Neural progenitor cell (in vitro differentiated cells): ENCODE measurements at regions not wholly inside any gene's neighbourhood (a gene's known extent, or its start where the extent isn't known, plus 50 kb on each side); places are given as distances from the start of the nearest gene placed in this dataset.
"Not testable (repeated sequence)": the region's sequence is repeated elsewhere in the genome, so short reads cannot be mapped to it uniquely, and the experiment has no call there.

Experiments used
- DNase-seq: peaks from one replicate; pipeline ENCODE4 v3.0.0-alpha.2; 2016; ENCODE audit warnings: low spot score
- H2AFZ ChIP-seq: fragments of 200-600 bp; sonication (generic); replicated peaks from 2 replicates; pipeline ENCODE4 v1.6.1; 2016; ENCODE audit warnings: antibody characterized with exemption
- H3F3A ChIP-seq: fragments of 200-600 bp; sonication (generic); 2 replicates; pipeline ENCODE4 v1.6.1; 2016; ENCODE audit warnings: antibody characterized with exemption, low read depth
- H3K27ac ChIP-seq: fragments of 200-600 bp; sonication (generic); 2 replicates; pipeline ENCODE4 v1.5.1; 2016; ENCODE audit warnings: mild to moderate bottlenecking
- H3K27me3 ChIP-seq: fragments of 200-600 bp; sonication (generic); 2 replicates; pipeline ENCODE4 v1.6.1; 2016; ENCODE audit warnings: mild to moderate bottlenecking, moderate library complexity
- H3K36me3 ChIP-seq: fragments of 200-600 bp; sonication (generic); 2 replicates; pipeline ENCODE4 v1.5.1; 2016
- H3K4me1 ChIP-seq: fragments of 200-600 bp; sonication (generic); 2 replicates; pipeline ENCODE4 v1.6.1; 2016; ENCODE audit warnings: mixed run types
- H3K4me2 ChIP-seq: fragments of 200-600 bp; sonication (generic); 2 replicates; pipeline ENCODE4 v1.6.1; 2016
- H3K4me3 ChIP-seq: fragments of 200-600 bp; sonication (generic); 2 replicates; pipeline ENCODE4 v1.5.1; 2016
- H3K79me2 ChIP-seq: fragments of 200-600 bp; sonication (generic); 2 replicates; pipeline ENCODE4 v1.6.1; 2016; ENCODE audit warnings: low read depth
- H3K9ac ChIP-seq: fragments of 200-600 bp; sonication (generic); 2 replicates; pipeline ENCODE4 v1.6.1; 2016
- H3K9me3 ChIP-seq: fragments of 200-600 bp; sonication (generic); 2 replicates; pipeline ENCODE4 v1.5.1; 2016; ENCODE audit warnings: low read depth
- H4K20me1 ChIP-seq: fragments of 200-600 bp; sonication (generic); 2 replicates; pipeline ENCODE4 v1.6.1; 2016; ENCODE audit warnings: low read depth
- H3K27ac Mint-ChIP-seq: 3 replicates; pipeline ENCODE4 v1.8.0; 2021; ENCODE audit warnings: mixed read lengths
- H3K27me3 Mint-ChIP-seq: 2 replicates; pipeline ENCODE4 v1.8.0; 2022; ENCODE audit warnings: low read depth, mild to moderate bottlenecking, inconsistent platforms, moderate library complexity, mixed read lengths; ENCODE audit not compliant: insufficient read depth
- H3K36me3 Mint-ChIP-seq: 3 replicates; pipeline ENCODE4 v1.8.0; 2021; ENCODE audit warnings: mixed read lengths
- H3K4me1 Mint-ChIP-seq: 3 replicates; pipeline ENCODE4 v1.8.0; 2021; ENCODE audit warnings: mixed read lengths
- H3K4me3 Mint-ChIP-seq: 3 replicates; pipeline ENCODE4 v1.8.0; 2021; ENCODE audit warnings: mild to moderate bottlenecking, moderate library complexity, mixed read lengths
- H3K9me3 Mint-ChIP-seq: 3 replicates; pipeline ENCODE4 v1.8.0; 2020; ENCODE audit warnings: mixed read lengths
- EZH2 ChIP-seq: fragments of 200-600 bp; sonication (generic); IDR thresholded peaks from 2 replicates; pipeline ENCODE4 v1.6.1; 2017; ENCODE audit warnings: antibody characterized with exemption, mild to moderate bottlenecking, moderate library complexity
- EZH2phosphoT487 ChIP-seq: fragments of 200-600 bp; sonication (generic); IDR thresholded peaks from 2 replicates; pipeline ENCODE4 v1.6.1; 2017; ENCODE audit warnings: antibody characterized with exemption
- TF ChIP-seq, protein P1 (sequence below): fragments of 200-600 bp; sonication (generic); IDR thresholded peaks from 2 replicates; pipeline ENCODE4 v1.5.1; 2017; ENCODE audit warnings: antibody characterized with exemption, mild to moderate bottlenecking

DNA sequence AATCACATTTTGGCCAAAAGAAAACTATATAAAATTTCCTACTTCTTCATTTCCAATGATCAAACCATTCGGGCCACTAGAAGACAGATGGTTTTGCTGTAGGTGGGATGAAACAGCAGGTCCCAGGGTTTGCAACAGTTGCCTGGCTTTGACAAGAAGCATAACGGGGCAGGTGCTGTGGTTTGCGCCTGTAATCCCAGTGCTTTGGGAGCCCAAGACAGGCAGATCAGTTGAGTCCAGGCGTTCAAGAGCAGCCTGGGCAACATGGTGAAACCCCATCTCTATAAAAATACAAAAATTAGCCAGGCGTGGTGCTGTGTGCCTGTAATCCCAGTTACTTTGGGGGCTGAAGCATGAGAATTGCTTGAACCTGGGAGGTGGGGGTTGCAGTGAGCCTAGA is 81.4 kb upstream of the XPO1 start:
- peaks cover 5% of the 10 kb centered on the region for H3K27me3 Mint-ChIP-seq
- Histone ChIP-seq H3K9ac (no peak overlapping the region), H3K4me3 (no peak overlapping the region), H3K36me3 (no peaks in the 10 kb centered on the region), H3K4me1 (no peaks in the 10 kb centered on the region), H3K9me3 (no peaks in the 10 kb centered on the region), H3F3A (no peaks in the 10 kb centered on the region), H3K79me2 (no peaks in the 10 kb centered on the region), H2AFZ (no peak overlapping the region), H4K20me1 (no peaks in the 10 kb centered on the region), H3K4me2 (no peak overlapping the region), H3K27me3 (no peaks in the 10 kb centered on the region), H3K27ac (no peak overlapping the region)
- H3K27ac Mint-ChIP-seq: no peak overlapping the region
- H3K4me3 Mint-ChIP-seq: no peak overlapping the region
- no peaks in the 10 kb centered on the region for H3K9me3 Mint-ChIP-seq
- H3K4me1 Mint-ChIP-seq: no peaks in the 10 kb centered on the region
- TF ChIP-seq EZH2 (no peak), EZH2phosphoT487 (no peak)
- no peaks in the 10 kb centered on the region for H3K36me3 Mint-ChIP-seq
- no peak for DNase-seq

DNA sequence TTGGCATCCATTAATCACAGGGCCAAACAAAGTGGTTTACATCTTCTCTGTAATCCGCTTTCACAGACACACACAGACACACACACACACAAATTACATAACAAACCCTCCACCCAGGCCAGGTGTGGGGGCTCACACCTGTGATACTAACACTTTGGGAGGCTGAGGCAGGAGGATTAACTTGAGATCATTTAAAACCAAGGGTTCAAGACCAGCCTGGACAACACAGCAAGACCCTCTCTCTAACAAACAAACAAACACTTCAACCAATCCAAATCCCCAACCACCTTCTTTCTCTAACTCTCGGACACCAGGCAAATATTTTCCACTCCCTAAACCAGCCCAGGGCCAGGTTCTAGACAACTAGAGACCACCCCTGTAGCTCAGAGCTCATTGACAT is 79.5 kb upstream of the XPO1 start:
- no peaks in the 10 kb centered on the region for H3K4me1 Mint-ChIP-seq
- peaks cover 5% of the 10 kb centered on the region for H3K27me3 Mint-ChIP-seq
- no peak overlapping the region for H2AFZ ChIP-seq

DNA sequence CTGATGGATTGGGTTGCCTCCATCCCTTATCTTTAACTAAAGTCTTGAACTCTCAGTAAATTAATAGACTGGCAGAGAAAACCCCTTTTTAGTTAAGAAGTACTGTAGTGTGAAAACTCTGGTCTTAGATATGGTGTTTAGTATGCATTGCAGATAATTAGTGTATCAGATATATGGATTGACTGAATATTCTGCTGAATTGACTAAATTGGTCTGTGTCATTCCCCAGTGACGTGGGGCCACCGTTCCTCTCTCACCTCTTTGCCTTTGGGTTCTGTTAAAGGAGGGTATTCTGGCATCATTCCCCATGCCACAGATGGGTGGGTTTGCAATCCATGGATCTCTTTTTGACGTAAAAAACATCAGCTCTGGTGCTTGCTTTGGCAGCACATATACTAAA is 67.1 kb upstream of the XPO1 start:
- Histone ChIP-seq H3K27me3 (no peaks in the 10 kb centered on the region), H3K79me2 (no peaks in the 10 kb centered on the region), H3K36me3 (no peaks in the 10 kb centered on the region), H3K4me2 (no peak overlapping the region), H3K9ac (no peak overlapping the region), H2AFZ (no peak overlapping the region), H3K4me3 (no peak overlapping the region), H4K20me1 (no peaks in the 10 kb centered on the region), H3K4me1 (no peaks in the 10 kb centered on the region), H3K27ac (no peak overlapping the region), H3F3A (no peaks in the 10 kb centered on the region), H3K9me3 (no peaks in the 10 kb centered on the region)
- Mint-ChIP-seq H3K36me3 (no peaks in the 10 kb centered on the region), H3K4me1 (no peaks in the 10 kb centered on the region), H3K27ac (no peak overlapping the region), H3K4me3 (no peak overlapping the region), H3K27me3 (peaks cover 4% of the 10 kb centered on the region), H3K9me3 (no peaks in the 10 kb centered on the region)
- TF ChIP-seq, protein P1, sequence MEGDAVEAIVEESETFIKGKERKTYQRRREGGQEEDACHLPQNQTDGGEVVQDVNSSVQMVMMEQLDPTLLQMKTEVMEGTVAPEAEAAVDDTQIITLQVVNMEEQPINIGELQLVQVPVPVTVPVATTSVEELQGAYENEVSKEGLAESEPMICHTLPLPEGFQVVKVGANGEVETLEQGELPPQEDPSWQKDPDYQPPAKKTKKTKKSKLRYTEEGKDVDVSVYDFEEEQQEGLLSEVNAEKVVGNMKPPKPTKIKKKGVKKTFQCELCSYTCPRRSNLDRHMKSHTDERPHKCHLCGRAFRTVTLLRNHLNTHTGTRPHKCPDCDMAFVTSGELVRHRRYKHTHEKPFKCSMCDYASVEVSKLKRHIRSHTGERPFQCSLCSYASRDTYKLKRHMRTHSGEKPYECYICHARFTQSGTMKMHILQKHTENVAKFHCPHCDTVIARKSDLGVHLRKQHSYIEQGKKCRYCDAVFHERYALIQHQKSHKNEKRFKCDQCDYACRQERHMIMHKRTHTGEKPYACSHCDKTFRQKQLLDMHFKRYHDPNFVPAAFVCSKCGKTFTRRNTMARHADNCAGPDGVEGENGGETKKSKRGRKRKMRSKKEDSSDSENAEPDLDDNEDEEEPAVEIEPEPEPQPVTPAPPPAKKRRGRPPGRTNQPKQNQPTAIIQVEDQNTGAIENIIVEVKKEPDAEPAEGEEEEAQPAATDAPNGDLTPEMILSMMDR: no peak
- no peak for TF ChIP-seq EZH2
- DNase-seq: no peak

More for the DNA sequence above, 79.5 kb upstream of the XPO1 start:
- no peaks in the 10 kb centered on the region for H3K36me3 ChIP-seq
- no peak for TF ChIP-seq EZH2phosphoT487
- TF ChIP-seq, protein P1: no peak
- TF ChIP-seq EZH2: no peak
- Mint-ChIP-seq H3K9me3 (no peaks in the 10 kb centered on the region), H3K4me3 (no peak overlapping the region), H3K36me3 (no peaks in the 10 kb centered on the region), H3K27ac (no peak overlapping the region)
- H3K4me3 ChIP-seq: no peak overlapping the region
- H3K4me2 ChIP-seq: no peak overlapping the region
- H4K20me1 ChIP-seq: no peaks in the 10 kb centered on the region
- DNase-seq: peak; percentile 4
- H3F3A ChIP-seq: no peaks in the 10 kb centered on the region
- H3K9ac ChIP-seq: no peak overlapping the region
- no peaks in the 10 kb centered on the region for H3K4me1 ChIP-seq
- no peaks in the 10 kb centered on the region for H3K9me3 ChIP-seq
- H3K27ac ChIP-seq: no peak overlapping the region
- no peaks in the 10 kb centered on the region for H3K79me2 ChIP-seq
- no peaks in the 10 kb centered on the region for H3K27me3 ChIP-seq

DNA sequence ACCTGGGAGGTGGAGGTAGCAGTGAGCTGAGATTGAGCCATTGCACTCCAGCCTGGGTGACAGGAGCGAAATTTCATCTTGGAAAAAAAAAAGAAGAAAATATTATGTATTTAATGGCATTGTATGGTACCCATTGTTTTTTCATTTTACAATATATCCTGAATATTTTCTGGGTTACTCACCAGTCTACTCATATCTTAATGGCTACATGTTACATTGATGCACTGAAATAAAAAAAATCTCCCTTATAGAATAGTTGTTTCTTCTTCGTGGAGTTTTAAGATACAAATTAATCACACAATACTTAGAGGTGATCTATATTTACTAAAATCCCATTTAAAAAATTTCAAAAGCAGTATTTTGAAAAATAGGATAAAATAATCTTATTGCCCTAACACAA is 66.3 kb upstream of the XPO1 start:
- Mint-ChIP-seq H3K4me1 (no peaks in the 10 kb centered on the region), H3K9me3 (no peaks in the 10 kb centered on the region), H3K27ac (no peak overlapping the region), H3K36me3 (no peaks in the 10 kb centered on the region), H3K27me3 (peaks cover 4% of the 10 kb centered on the region), H3K4me3 (no peak overlapping the region)
- Histone ChIP-seq H3K79me2 (no peaks in the 10 kb centered on the region), H3K9ac (no peak overlapping the region), H3K27me3 (no peaks in the 10 kb centered on the region), H3K4me2 (no peak overlapping the region), H3K27ac (no peak overlapping the region), H3K36me3 (no peaks in the 10 kb centered on the region), H2AFZ (no peak overlapping the region), H3F3A (no peaks in the 10 kb centered on the region), H4K20me1 (no peaks in the 10 kb centered on the region), H3K4me1 (no peaks in the 10 kb centered on the region), H3K9me3 (no peaks in the 10 kb centered on the region), H3K4me3 (no peak overlapping the region)
- TF ChIP-seq, protein P1: no peak
- no peak for TF ChIP-seq EZH2
- TF ChIP-seq EZH2phosphoT487: no peak
- DNase-seq: no peak

DNA sequence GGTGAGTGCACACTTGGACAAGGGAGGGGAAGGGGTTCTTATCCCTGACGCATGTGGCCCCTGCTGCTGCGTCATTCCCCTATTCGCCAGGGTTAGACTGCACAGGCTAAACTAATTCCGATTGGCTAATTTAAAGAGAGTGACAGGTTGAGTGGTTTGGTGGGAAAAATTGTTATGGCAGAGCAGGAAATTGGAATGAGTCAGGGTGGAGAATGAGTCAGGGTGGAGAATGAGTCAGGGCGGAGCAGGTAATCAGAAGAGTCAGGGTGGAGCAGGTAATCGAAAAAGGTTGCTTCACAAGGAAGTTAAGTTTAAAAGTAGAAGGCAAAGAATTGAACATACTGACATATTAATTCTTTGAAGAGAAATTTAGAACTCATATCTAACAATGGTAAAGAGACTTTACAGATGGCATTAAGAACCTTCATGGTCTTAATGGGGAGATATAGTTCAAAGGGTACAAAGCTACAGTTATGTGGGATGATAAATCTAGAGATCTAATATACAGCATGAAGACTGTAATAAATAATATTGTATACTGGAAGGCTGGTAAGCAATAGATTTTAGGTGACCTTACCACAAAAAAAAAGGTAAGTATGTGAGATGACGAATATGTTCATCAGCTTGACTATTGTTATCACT is 60.5 kb upstream of the XPO1 start:
- not testable (repeated sequence) for H3K27ac Mint-ChIP-seq, H3K79me2 ChIP-seq, H3K4me3 ChIP-seq, H4K20me1 ChIP-seq, H3K9me3 Mint-ChIP-seq, H3K9ac ChIP-seq, H3K36me3 ChIP-seq, H3K9me3 ChIP-seq, DNase-seq, H2AFZ ChIP-seq, H3K27ac ChIP-seq, H3K36me3 Mint-ChIP-seq, H3K4me3 Mint-ChIP-seq, H3K4me1 Mint-ChIP-seq, H3K27me3 ChIP-seq, H3K4me2 ChIP-seq, H3K27me3 Mint-ChIP-seq
- Histone ChIP-seq H3F3A (peaks cover 11% of the 10 kb centered on the region), H3K4me1 (peaks cover 12% of the 10 kb centered on the region)
